ENCODE measurements at regions not wholly inside any gene's neighbourhood (a gene's known extent, or its start where the extent isn't known, plus 50 kb on each side); places are given as distances from the start of the nearest gene placed in this dataset.
"Not testable (repeated sequence)": the region's sequence is repeated elsewhere in the genome, so short reads cannot be mapped to it uniquely, and the experiment has no call there.

DNA sequence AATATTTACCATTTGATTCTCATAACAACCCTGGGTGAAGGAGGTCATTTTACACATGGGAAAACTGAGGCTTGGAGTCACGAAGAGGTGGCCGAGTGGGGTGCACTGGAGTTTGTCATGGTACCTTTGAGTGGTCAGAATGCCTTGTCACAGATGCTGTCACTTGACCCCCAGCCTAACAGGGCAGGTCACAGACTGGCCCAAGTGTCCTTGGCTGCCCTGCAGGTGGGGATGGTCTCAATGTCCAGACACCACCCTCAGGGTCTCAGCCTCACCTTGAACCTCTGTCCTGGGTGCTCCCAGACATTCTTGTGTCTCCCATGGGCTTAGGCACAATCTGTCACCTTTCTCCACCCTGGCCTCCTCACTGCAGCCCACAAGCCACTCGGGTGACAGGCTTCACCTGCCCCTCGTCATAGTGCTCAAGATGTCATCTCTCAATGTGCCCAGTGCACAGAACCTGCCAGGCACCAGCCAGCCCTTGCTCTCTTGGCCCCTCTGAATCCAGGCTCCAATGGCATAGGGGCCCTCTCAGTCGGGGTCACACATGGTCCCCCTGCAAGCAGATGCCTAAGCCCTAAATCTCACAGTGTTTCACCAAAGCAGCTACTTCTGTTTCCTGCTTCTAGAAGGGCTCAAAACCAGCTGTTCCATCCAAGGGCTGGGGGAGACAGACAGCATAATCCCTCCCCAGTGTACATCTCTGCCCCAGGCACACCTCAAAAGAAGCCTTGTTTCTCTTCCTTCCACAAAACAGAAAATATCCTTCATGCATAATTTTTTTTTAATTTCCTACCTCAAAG, 76.8 kb upstream of the NANOS1 start:
- no peak for DNase-seq

DNA sequence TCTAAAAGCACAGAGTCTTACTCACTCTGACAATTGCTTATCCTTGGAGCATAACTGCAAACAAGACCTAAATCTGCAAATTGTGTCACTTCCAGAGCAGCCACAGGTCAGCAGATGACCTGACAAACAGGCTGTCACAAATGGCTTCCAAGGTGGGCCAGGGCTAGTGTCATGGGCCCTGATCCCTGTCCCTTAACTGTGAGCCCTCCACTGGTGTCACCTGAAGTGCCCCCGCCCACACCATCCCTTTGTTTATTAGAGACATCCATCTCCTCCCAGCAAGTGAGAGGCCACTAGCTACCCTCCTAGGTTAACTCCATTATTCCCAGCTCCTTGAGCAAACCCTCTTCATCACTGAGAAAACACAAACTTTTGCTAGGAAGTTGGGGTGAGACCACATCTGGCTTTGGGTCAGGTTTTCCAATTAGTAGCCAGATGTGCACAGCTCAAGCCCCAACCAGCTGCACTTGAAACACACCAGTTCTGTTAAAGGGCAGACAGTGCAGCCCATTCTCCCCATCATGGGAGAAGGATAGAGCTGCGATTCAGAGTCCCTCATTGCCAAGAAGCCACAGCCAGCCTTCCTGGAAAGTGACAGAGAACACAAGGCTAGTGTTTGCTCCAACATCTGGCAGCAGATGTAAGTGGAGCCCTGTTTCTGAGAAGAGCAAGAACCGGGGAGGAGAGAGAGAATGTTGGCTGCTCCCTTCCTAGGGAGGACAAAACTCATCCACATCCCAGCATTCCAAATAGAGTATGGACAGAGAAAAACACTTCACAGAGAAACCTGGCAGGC, 75.7 kb upstream of the NANOS1 start:
- DNase-seq, result no peak

GRCh38 chr10:118955531-118955930, 74.0 kb upstream of the NANOS1 start:
- no peak for DNase-seq

DNA sequence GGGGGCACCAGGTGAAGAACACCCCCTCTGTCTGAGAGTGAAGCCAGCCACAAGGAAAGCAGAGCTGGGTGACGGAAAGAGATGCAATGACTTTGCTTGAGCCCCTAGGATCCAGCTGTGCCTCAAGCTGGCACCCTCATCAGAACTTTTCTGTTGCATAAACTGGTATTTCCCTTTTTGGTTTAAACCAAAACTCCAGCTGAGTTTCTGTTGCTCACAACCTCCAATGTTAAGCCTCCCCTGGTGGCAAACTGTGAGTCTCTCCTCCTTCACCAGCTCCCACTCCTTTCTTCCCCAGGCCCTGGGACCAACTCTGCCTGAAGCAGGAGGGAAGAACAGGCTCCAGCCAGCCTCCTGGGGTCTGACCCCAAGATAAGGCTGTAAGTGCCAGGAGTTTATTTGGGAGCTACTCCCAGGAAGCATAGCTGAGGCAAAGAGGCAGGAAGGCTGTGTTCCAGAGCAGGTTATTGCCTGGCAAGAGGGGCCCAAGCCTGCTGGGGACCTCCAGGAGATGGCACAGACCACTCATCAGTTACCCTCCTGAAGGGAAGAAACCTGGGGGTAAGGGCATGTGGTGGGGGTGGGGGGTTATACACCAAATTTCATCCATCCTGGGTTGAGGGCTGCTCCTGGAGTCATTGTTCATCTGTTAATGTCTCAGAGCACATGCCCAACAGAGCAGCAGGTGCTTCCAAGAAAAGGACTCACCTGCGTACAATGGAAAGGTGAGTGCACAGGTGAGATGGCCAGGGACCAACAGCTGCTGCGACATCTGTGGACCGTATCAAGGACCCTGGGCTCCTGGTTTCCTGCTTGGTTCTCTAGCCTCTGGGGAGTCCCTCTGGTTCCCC, 73.3 kb upstream of the NANOS1 start:
- peak; percentile 76 for DNase-seq

- DNase-seq, result no peak
Measured at GRCh38 chr10:118956802-118957442, 72.6 kb upstream of the NANOS1 start.

DNA sequence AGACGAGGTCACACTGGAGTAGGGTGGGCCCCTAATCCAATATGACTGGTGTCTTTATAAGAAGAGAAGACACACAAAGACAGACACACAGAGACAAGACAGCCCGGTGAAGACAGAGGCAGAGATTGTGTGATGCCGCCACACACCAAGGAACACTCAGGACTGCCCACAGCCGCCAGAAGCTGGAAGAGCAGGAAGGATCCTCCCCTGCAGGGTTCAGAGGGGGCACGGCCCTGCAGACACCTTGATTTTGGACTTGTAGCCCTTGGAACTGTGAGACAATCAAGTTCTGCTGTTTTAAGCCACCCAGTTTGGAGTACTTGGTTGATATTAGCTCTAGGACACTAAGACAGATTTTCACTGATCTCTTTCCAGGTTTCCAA, 72.1 kb upstream of the NANOS1 start:
- DNase-seq, result no peak

GRCh38 chr10:118957966-118958365, 71.5 kb upstream of the NANOS1 start:
- no peak for DNase-seq

DNA sequence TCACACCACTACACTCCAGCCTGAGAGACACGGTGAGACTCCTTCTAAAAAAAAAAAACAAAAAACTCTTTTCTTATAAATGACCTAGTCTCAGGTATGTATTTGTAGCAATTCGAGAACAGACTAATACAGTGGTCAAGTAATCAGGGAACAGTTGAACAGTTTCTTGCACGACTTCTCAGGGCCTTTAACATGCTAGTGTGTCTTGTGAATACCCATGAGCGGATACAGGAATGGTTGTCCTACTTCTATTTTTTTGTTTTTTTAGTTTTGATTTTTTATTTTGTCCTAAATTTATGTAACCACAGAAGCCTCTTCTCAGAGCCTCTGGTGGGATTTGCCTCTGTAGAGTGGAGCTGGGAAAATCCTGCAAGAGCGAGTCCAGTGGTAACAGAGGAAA, 71.0 kb upstream of the NANOS1 start:
- DNase-seq, result no peak

DNA sequence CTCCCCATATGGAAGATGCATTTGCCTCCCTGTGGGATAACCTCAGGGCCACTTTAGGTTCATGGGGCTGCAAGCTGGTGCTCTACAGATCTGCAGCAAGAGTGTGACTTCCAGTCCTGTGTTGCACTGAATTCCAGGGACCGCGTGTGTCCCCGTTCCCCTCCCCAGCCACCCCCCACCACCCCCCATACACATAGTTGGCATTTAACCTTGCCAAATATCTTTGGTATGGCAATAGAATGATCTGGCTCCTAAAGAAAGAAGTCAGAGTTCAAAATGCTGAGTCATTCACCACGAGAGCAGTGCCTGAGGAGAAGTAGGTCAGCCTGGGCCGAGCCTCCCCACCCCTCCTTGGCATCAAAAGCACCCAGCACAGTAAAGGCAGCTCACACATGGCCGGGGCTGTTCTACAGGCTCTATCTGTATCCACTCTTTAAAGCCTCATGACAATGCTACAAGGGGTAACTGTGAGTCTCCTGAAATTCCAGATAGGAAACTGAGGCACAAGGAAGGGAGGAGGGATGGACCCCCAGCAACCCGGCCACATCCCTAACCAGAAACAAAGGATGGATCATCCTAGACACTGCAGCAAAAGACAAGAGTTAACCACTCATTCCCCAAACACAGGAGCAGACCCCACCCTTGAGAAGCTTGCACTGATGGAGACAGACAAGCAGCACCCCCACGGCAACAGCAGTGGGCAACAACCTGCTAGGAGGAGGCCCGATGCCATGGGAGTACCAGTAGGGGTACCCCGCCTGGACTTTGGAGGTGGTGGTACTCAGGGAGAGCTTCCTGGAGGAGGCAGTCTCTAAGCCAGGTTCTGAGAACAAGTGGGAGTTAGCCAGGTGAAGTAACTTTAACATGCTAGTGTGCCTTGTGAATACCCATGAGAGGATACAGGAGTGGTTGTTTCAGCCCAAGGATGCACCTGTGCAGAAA, 70.3 kb upstream of the NANOS1 start:
- peak; percentile 66 for DNase-seq

GRCh38 chr10:118960157-118961090, 69.1 kb upstream of the NANOS1 start:
- no peak for DNase-seq

- no peak for DNase-seq
Measured at GRCh38 chr10:118961436-118961835, 68.1 kb upstream of the NANOS1 start.

- DNase-seq, result not testable (repeated sequence)
Measured at GRCh38 chr10:118962331-118962868, 67.1 kb upstream of the NANOS1 start.

GRCh38 chr10:118963341-118963740, 66.2 kb upstream of the NANOS1 start:
- DNase-seq, result no peak

- DNase-seq, result no peak
Measured at GRCh38 chr10:118963933-118964332, 65.6 kb upstream of the NANOS1 start.

DNA sequence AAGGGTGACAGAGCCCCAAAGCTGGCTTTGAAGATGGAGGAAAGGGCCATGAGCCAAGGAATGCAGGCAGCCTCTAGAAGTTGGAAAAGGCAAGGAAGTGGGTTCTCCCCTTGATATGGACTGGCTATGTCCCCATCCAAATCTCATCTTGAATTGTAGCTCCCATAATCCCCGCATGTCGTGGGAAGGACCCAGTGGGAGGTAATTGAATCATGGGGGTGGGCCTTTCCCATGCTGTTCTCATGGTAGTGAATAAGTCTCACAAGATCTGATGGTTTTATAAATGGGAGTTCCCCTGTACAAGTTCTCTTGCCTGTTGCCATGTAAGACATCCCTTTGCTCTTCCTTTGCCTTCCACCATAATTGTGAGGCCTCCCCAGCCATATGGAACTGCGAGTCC, 65.0 kb upstream of the NANOS1 start:
- DNase-seq, result not testable (repeated sequence)

DNA sequence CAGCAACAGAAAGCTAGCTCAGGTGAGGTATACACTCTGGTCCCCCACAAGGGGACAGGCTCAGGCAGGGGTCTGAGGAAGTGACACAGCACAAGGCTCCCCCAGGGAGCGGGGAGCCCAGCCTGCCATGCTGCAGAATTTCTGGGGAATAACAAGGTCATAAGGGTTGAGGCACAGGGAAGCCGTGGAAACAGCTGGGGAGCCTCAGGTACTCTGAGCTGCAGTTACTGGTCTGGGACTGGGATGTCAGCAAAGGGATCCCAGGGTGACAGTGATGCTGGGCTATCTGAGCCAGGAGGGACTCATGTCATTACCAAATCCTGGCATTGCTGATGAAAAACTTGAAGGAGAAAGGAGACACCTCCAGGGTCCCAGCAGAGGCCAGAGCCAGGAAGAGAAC, 64.4 kb upstream of the NANOS1 start:
- no peak for DNase-seq

DNA sequence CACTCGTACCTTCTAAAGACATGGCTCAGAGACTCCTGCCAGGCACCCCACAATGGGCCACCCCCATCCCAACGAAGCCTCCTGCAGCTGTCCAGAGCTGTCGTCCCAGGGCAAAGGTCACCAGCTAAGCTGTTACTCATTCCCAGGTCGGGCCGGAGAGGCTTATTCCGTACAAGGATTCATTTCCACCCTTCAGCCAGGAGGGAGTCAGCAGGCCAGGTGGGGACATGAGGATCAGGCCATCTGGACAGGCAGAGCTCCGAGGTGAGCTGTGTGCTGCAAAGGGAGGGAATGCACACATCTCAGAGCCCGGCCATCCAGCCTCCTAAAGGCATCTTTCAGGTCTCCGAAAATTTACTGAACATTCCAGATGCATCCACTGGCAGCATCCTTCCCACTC, 63.9 kb upstream of the NANOS1 start:
- peak; percentile 40 for DNase-seq

- no peak for DNase-seq
Measured at GRCh38 chr10:118966076-118966849, 63.3 kb upstream of the NANOS1 start.

DNA sequence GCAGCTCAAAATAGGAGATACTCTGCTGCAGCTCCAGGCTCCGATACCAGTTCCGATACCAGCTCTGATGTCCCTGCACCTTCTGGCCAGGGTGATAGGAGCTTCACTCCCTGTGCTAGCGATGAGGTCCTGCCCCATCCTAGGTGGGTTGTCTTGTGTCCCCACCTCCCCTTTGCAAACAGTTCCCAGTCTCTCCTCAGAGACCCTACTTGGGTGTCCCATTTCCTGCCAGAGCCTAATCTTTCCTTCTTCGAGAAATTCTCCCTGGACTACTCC, 62.7 kb upstream of the NANOS1 start:
- no peak for DNase-seq

GRCh38 chr10:118967160-118967559, 62.4 kb upstream of the NANOS1 start:
- no peak for DNase-seq
